GM21423 (cell line): ENCODE measurements at regions not wholly inside any gene's neighbourhood (a gene's known extent, or its start where the extent isn't known, plus 50 kb on each side); places are given as distances from the start of the nearest gene placed in this dataset.
"Not testable (repeated sequence)": the region's sequence is repeated elsewhere in the genome, so short reads cannot be mapped to it uniquely, and the experiment has no call there.

Source experiments
- ATAC-seq: cut with Tn5 transposase; IDR thresholded peaks from one replicate; pipeline ENCODE4 v1.9.1; 2021; ENCODE audit warnings: mild to moderate bottlenecking, moderate library complexity; ENCODE audit not compliant: unreplicated experiment

GRCh38 chr5:120913396-120913795 is 449.3 kb downstream of the PRR16 start:
- no peak for ATAC-seq

- no peak for ATAC-seq
Observed at GRCh38 chr5:120917214-120917758, 453.2 kb downstream of the PRR16 start.

GRCh38 chr5:120919017-120919416 is 454.9 kb downstream of the PRR16 start:
- no peak for ATAC-seq

- no peak for ATAC-seq
Observed at GRCh38 chr5:120923026-120923425, 458.9 kb downstream of the PRR16 start.

GRCh38 chr5:120926471-120926870 is 462.4 kb downstream of the PRR16 start:
- no peak for ATAC-seq

GRCh38 chr5:120927950-120928530 is 463.9 kb downstream of the PRR16 start:
- no peak for ATAC-seq

- ATAC-seq = no peak
Observed at GRCh38 chr5:120932480-120932879, 468.4 kb downstream of the PRR16 start.

GRCh38 chr5:120934031-120934430 is 469.9 kb downstream of the PRR16 start:
- ATAC-seq = no peak

GRCh38 chr5:120936652-120937051 is 472.6 kb downstream of the PRR16 start:
- no peak for ATAC-seq

GRCh38 chr5:120938604-120939003 is 474.5 kb downstream of the PRR16 start:
- ATAC-seq = no peak

- ATAC-seq = no peak
Observed at GRCh38 chr5:120942596-120943350, 478.7 kb downstream of the PRR16 start.

GRCh38 chr5:120949596-120949995 is 485.5 kb downstream of the PRR16 start:
- not testable (repeated sequence) for ATAC-seq

- ATAC-seq = not testable (repeated sequence)
Observed at GRCh38 chr5:120953445-120953844, 489.3 kb downstream of the PRR16 start.

GRCh38 chr5:120954255-120954654 is 490.2 kb downstream of the PRR16 start:
- no peak for ATAC-seq

GRCh38 chr5:120955795-120956194 is 491.7 kb downstream of the PRR16 start:
- ATAC-seq = no peak

GRCh38 chr5:120958877-120959485 is 494.9 kb downstream of the PRR16 start:
- ATAC-seq = no peak

GRCh38 chr5:120960510-120960909 is 496.4 kb downstream of the PRR16 start:
- no peak for ATAC-seq

GRCh38 chr5:120967366-120967765 is 503.3 kb downstream of the PRR16 start:
- no peak for ATAC-seq

- no peak for ATAC-seq
Observed at GRCh38 chr5:120974690-120975089, 510.6 kb downstream of the PRR16 start.

GRCh38 chr5:120982351-120982750 is 518.3 kb downstream of the PRR16 start:
- no peak for ATAC-seq

GRCh38 chr5:120985526-120985925 is 521.4 kb downstream of the PRR16 start:
- ATAC-seq = no peak

- no peak for ATAC-seq
Observed at GRCh38 chr5:120988491-120988890, 524.4 kb downstream of the PRR16 start.
